Osteocyte (in vitro differentiated cells): ENCODE measurements at regions not wholly inside any gene's neighbourhood (a gene's known extent, or its start where the extent isn't known, plus 50 kb on each side); places are given as distances from the start of the nearest gene placed in this dataset.
A peak's percentile ranks its signal among the peaks of the same experiment; 100 is the strongest.

Experiments
- DNase-seq: peaks from one replicate; pipeline ENCODE4 v3.0.0; 2021; ENCODE audit warnings: mixed read lengths; ENCODE audit not compliant: unreplicated experiment; ENCODE audit errors: extremely low spot score
- H3K27ac Mint-ChIP-seq: one replicate; pipeline ENCODE4 v1.8.0; 2021; ENCODE audit warnings: mild to moderate bottlenecking, mixed read lengths; ENCODE audit not compliant: unreplicated experiment
- H3K27me3 Mint-ChIP-seq: one replicate; pipeline ENCODE4 v1.8.0; 2021; ENCODE audit warnings: mixed read lengths; ENCODE audit not compliant: unreplicated experiment
- H3K36me3 Mint-ChIP-seq: one replicate; pipeline ENCODE4 v1.8.0; 2021; ENCODE audit warnings: mixed read lengths; ENCODE audit not compliant: unreplicated experiment
- H3K4me1 Mint-ChIP-seq: one replicate; pipeline ENCODE4 v1.8.0; 2021; ENCODE audit warnings: mixed read lengths; ENCODE audit not compliant: unreplicated experiment
- H3K4me3 Mint-ChIP-seq: one replicate; pipeline ENCODE4 v1.8.0; 2021; ENCODE audit warnings: mild to moderate bottlenecking, moderate library complexity, mixed read lengths; ENCODE audit not compliant: unreplicated experiment
- H3K9me3 Mint-ChIP-seq: one replicate; pipeline ENCODE4 v1.8.0; 2021; ENCODE audit warnings: mixed read lengths; ENCODE audit not compliant: unreplicated experiment
- TF ChIP-seq, protein P1 (sequence below): fragments of 200-600 bp; sonication (generic); IDR thresholded peaks from 2 replicates; pipeline ENCODE4 v1.5.0; 2021; ENCODE audit warnings: antibody characterized with exemption, mild to moderate bottlenecking, moderate library complexity

DNA sequence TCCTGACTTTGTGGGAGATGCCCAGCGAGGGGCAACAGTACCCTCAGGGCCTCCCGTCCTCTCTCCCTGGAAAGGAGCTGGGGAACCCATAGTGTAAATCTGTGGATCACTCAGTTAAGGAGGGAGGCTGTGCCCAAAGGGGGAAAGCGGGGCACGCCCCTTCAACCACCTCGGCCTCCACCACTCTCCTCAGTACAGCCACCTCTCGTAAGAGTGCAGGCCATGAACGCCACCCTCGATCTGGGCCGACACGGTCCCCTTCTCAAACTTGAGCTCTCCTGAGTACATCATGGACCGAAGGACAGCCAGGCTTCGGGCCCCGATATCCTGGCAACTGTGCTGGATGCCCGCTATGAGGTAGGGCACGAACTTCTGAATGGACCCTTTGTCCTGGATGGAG, 221.8 kb upstream of the ATP6AP2 start:
- TF ChIP-seq, protein P1, sequence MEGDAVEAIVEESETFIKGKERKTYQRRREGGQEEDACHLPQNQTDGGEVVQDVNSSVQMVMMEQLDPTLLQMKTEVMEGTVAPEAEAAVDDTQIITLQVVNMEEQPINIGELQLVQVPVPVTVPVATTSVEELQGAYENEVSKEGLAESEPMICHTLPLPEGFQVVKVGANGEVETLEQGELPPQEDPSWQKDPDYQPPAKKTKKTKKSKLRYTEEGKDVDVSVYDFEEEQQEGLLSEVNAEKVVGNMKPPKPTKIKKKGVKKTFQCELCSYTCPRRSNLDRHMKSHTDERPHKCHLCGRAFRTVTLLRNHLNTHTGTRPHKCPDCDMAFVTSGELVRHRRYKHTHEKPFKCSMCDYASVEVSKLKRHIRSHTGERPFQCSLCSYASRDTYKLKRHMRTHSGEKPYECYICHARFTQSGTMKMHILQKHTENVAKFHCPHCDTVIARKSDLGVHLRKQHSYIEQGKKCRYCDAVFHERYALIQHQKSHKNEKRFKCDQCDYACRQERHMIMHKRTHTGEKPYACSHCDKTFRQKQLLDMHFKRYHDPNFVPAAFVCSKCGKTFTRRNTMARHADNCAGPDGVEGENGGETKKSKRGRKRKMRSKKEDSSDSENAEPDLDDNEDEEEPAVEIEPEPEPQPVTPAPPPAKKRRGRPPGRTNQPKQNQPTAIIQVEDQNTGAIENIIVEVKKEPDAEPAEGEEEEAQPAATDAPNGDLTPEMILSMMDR: no peak
- no peaks in the 10 kb centered on the region for H3K4me1 Mint-ChIP-seq
- H3K4me3 Mint-ChIP-seq: no peak overlapping the region
- H3K27ac Mint-ChIP-seq: no peak overlapping the region
- H3K9me3 Mint-ChIP-seq: no peaks in the 10 kb centered on the region
- H3K27me3 Mint-ChIP-seq: peaks cover 8% of the 10 kb centered on the region
- peak; percentile 73 for DNase-seq
- H3K36me3 Mint-ChIP-seq: no peaks in the 10 kb centered on the region

DNA sequence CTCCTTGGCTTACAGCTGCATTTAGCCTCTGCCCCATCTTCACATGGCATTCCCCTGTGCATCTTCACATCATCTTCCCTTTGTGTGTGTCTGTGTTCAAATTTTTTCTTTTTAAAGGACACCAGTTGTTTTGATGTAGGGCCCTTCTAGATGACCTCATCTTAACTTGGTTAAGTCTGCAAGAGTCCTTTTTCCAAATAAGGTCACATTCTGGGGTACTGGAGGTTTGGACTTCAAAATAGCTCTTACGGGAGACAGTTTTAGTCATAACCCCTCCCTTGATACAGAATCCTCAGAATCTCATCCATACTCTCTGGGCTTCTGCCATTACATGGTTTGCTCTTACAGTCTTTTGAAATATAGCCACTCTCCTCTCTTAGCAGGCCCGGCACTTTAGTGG, 231.5 kb upstream of the ATP6AP2 start:
- no peaks in the 10 kb centered on the region for H3K27me3 Mint-ChIP-seq
- no peaks in the 10 kb centered on the region for H3K4me1 Mint-ChIP-seq
- TF ChIP-seq, protein P1: no peak
- DNase-seq: no peak
- H3K9me3 Mint-ChIP-seq: peaks cover 7% of the 10 kb centered on the region
- H3K27ac Mint-ChIP-seq: no peak overlapping the region
- H3K36me3 Mint-ChIP-seq: no peaks in the 10 kb centered on the region
- H3K4me3 Mint-ChIP-seq: no peak overlapping the region

DNA sequence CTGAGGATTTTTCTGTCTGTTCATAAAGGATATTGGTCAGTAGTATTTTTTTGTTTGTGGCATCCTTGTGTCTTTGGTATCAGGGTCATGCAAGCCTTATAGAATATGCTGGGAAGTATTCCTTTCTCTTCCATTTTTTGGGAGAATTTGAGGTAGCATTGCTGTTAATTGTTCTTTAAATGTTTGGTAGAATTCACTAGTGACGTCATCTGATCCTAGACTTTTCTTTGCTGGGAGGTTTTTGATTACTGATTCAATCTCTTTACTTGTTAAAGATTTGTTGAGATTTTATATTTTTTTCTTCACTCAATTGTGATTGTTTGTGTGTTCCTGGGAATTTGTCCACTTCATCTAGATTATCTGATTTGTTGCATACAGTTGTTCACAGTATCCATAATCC, 234.4 kb upstream of the ATP6AP2 start:
- Mint-ChIP-seq H3K27me3 (no peaks in the 10 kb centered on the region), H3K36me3 (no peaks in the 10 kb centered on the region), H3K4me1 (no peaks in the 10 kb centered on the region), H3K9me3 (peaks cover 12% of the 10 kb centered on the region), H3K27ac (no peak overlapping the region), H3K4me3 (no peak overlapping the region)
- DNase-seq: no peak
- TF ChIP-seq, protein P1: no peak

DNA sequence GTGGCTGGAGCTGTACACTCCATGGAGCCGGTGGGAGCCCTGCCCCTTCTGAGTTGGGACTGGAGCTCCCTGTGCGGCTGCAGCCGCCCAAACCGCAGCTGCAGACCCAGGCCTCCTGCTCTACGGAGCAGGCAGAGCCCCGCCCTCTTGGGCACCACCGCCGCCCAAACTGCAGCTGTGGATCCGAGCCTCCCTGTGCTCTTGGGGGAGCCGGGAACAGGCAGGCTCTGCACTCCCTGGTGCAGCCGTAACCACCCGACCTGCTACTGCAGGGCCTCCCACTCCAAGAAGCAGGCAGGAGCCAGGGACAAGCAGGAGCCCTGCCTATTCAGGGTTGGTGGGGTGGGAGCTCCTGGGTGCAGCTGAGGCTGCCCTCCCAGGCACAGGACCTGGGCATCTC, 237.5 kb upstream of the ATP6AP2 start:
- Mint-ChIP-seq H3K27ac (no peak overlapping the region), H3K27me3 (no peaks in the 10 kb centered on the region), H3K9me3 (peaks cover 12% of the 10 kb centered on the region), H3K36me3 (no peaks in the 10 kb centered on the region), H3K4me1 (no peaks in the 10 kb centered on the region), H3K4me3 (no peak overlapping the region)
- DNase-seq: no peak
- TF ChIP-seq, protein P1: no peak

DNA sequence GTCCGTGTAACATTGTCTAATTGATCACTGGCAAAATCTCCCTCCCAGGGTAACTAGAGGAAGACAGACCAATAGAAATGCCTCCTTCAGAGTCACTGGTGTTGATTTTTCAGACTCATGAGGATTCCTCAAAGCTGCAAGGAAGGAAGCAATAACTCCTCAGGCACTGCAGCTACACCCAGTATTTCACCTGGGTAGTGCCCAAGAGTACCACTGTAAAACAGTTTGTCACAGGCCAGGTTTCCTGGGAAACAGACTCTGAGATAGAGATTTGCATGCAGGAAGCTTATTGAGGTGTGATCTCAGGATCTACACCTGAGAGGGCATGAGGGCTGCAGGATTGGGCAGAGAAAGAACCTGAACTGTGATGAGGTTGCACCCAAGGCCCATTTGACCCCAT, 240.7 kb upstream of the ATP6AP2 start:
- no peak overlapping the region for H3K27ac Mint-ChIP-seq
- peaks cover 5% of the 10 kb centered on the region for H3K9me3 Mint-ChIP-seq
- no peak for DNase-seq
- H3K4me1 Mint-ChIP-seq: no peaks in the 10 kb centered on the region
- H3K4me3 Mint-ChIP-seq: no peak overlapping the region
- H3K27me3 Mint-ChIP-seq: no peaks in the 10 kb centered on the region
- no peaks in the 10 kb centered on the region for H3K36me3 Mint-ChIP-seq
- TF ChIP-seq, protein P1: no peak
